ENCODE measurements at regions not wholly inside any gene's neighbourhood (a gene's known extent, or its start where the extent isn't known, plus 50 kb on each side); places are given as distances from the start of the nearest gene placed in this dataset.

DNA sequence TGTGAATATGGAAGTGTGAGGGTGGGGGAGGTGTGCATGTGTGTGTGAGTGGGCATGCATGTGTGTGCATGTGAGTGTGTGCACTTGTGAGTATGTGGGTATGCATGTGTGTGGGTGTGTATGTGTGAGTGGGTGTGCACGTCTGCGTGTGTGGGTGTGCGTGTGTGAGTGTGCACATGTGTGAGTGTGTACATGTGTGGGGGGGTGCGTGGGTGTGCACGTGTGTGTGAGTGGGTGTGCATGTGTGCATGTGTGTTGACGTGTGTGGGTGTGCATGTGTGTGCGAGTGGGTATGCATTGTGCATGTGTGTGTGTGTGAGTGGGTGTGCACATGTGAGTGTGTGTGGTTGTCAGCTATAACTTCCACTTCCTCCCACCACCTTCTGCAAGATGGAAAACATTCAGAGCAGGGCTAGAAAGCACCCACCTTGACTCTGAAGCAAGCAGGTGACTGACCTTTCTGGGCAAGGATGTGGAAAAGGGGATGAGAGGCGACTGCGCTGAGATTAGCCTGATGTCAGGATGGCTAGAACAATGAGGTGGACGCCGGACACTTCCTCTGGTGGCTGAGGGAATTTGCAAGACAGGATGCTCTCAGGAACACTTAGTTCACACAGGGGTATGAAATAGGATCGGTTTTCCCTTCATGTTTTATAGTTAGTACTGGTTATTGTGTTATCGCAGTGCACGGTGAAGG is 103.6 kb downstream of the ACKR3 start:
- DNase-seq (ENCODE audit: low read depth in 2 of 2): peak in 1 of 2 donors; percentile 69

GRCh38 chr2:236673823-236674185 is 104.2 kb downstream of the ACKR3 start:
- no peak for DNase-seq (ENCODE audit: low read depth in 2 of 2)

DNA sequence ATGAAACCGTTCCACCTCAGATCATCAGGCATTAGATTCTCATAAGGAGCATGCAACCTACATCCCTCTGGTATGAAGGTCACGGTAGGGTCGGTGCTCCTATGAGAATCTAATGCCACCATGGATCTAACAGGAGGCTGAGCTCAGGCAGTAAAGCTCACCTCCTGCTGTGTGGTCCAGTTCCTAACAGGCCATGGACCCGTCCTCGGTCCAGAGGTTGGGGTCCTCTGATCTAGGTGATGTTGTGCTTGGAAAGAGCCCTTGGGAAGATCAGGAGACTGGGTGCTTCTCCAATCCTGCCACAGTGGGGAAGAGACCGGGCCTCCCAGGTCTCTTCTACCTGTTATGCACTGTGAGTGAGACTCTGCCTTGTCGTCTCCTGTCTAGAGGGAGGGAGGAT is 104.6 kb downstream of the ACKR3 start:
- DNase-seq (ENCODE audit: low read depth in 2 of 2): no peak

- DNase-seq (ENCODE audit: low read depth in 2 of 2): no peak
Measured at GRCh38 chr2:236674646-236675045, 105.0 kb downstream of the ACKR3 start.

DNA sequence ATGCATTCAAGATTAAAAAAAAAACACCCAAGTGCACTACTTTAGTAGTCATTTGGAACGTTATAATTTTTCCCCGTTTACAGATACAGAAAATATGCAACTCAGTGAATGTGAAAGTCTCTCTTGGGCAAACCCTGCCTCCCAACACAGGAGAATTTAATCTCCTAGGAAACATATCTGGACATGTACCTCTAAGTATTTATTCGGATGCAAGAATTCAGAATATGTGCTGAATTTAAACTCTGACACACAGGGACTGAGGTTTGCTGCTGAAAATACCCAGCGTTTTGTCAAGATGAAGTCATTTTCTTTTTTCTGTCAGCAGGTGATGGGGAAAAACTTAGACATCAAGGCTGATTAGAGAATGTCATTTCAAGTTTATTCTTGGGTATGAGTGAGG is 105.4 kb downstream of the ACKR3 start:
- no peak for DNase-seq (ENCODE audit: low read depth in 2 of 2)

DNA sequence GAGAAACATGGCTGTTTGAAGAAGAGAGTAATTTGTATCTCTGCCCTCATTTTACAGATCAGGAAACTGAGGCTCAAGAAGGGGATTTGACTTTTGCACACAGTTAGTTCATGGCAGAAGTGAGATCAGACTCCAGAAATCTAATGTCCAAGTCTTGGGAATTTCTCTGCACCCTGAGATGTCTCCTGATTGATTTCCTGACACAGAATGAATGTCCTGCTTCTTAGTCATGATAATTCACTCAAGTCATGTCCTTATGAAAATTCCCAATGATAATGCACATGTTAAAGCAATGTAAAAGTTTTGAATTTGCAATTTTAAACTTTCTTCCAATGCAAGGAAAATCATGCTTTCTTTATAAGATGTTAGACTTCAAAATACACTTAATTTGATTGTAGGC is 105.9 kb downstream of the ACKR3 start:
- no peak for DNase-seq (ENCODE audit: low read depth in 2 of 2)

DNA sequence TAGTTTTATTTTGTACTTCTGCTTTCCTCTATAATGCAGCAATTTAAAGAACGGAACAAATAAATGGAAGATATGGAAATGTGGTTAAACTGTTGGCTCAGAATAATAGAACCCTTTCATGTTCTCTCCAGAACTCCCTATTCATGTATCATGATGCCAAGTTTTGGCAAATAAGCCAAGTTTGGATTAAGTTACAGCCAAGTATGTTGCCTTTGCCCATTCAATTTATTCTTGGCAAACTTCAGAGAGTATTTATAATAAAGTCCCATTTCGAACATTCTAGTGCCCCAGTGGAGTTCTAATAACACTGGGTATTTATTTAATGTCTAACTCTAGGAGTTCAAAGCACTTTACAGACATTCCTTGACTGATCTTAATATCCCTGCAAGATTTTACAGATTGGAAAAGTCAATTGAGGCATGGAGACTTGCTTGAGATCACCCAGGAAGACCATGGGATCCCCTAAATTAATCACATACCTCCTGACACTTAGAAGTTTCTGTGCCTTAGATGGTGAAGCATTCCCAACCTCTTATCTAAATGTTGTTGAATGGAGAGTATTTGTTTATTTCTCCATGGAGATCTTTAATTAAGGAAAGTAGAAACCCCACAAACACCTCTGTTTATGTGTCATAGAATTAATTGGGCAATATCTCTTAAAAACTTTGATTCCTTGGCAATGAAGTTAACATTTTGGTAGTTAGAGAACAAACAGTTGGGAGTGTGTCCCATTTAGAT is 106.7 kb downstream of the ACKR3 start:
- no peak for DNase-seq (ENCODE audit: low read depth in 2 of 2)

GRCh38 chr2:236677368-236677767 is 107.7 kb downstream of the ACKR3 start:
- no peak for DNase-seq (ENCODE audit: low read depth in 2 of 2)

- no peak for DNase-seq (ENCODE audit: low read depth in 2 of 2)
Measured at GRCh38 chr2:236678307-236678975, 108.8 kb downstream of the ACKR3 start.

DNA sequence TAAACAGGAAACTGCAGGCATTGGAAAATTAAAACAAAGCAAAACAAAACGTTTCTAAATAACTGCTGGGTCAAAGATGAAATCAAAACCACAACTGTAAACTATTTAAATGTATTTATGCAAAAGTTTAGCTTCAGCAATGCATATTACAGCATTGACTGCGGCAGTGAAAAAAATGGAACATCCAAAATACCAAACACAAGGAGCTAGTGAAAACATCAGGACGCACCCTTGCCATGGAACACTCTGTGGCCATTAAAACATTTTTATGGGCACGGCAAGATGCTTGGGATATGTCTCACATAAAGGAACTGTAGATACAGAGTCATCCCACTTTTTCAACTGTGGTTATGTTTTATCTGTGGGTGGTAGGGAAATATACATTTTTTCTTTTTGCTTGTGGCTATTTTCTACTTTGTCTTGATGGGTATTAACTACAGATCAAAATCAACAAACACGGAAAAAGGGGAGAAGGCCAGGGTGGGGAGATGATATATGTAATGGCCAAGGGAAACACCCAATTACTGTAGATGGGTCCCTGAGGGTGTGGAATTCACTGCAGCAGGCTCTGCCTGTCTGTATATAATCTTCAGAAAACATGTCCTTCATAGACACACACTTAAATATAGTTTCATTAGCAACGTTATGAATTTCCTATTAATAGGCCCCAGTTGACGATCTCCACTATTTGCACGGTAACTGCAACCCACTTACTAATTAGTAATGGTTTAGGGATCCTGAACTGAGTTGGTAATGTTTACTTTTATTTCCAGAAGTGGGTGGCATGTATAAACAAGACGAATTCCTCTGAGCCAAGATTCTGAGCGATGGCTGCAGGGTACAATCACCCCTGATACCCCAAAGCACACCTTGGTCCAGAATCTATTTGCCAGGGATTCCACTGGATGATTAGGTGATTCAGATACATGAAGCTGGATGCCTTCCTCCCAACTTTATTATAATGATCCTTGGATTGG is 110.5 kb downstream of the ACKR3 start:
- DNase-seq (ENCODE audit: low read depth in 2 of 2): no peak

- no peak for DNase-seq (ENCODE audit: low read depth in 2 of 2)
Measured at GRCh38 chr2:236682651-236683422, 113.2 kb downstream of the ACKR3 start.

- no peak for DNase-seq (ENCODE audit: low read depth in 2 of 2)
Measured at GRCh38 chr2:236684504-236685256, 115.1 kb downstream of the ACKR3 start.

- no peak for DNase-seq (ENCODE audit: low read depth in 2 of 2)
Measured at GRCh38 chr2:236685361-236685760, 115.7 kb downstream of the ACKR3 start.

- no peak for DNase-seq (ENCODE audit: low read depth in 2 of 2)
Measured at GRCh38 chr2:236685979-236686520, 116.4 kb downstream of the ACKR3 start.

DNA sequence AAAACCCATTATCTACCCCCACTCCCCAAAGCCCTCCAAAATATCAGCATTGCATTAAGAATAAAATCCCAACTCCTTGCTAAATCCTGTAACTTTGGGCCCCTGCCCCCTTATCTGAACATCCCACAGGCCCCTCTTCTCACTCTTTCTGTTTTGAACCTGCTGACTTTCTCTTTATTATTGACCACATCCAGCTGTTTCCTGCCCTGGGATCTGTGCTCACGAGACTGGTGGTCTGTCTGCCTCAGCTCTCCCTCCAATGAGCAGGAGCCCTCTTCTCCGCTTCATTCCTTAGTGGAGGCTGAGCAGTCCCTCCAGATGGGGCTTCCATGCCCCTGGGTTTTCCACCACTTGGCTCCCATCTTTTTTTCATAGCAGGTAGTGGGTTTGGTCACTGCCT is 116.9 kb downstream of the ACKR3 start:
- no peak for DNase-seq (ENCODE audit: low read depth in 2 of 2)

- DNase-seq (ENCODE audit: low read depth in 2 of 2): no peak
Measured at GRCh38 chr2:236687296-236687965, 117.8 kb downstream of the ACKR3 start.

DNA sequence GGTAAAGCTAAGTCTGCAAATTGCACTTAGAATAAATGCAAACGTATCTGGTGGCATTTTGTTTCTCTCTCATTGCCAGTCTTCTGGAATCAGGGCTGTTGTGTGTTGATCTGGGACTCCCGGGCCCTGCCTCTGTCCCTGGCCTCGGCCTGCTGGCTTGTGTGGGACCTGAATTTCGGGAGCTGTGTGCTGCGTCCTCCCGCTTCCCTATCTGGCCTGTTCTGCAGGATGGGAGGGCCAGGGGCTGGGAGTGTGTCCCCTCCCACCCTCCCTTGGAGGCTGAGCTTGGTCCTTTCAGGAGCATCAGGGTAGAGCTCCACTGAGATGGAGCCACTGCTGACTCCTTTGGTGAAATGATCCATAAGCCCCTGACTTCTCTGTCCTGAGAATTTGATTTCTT is 118.5 kb downstream of the ACKR3 start:
- no peak for DNase-seq (ENCODE audit: low read depth in 2 of 2)

GRCh38 chr2:236688563-236689392 is 119.2 kb downstream of the ACKR3 start:
- no peak for DNase-seq (ENCODE audit: low read depth in 2 of 2)

GRCh38 chr2:236689393-236689700 is 119.7 kb downstream of the ACKR3 start:
- DNase-seq (ENCODE audit: low read depth in 2 of 2): no peak

Data from dermis microvascular lymphatic vessel endothelial cell (primary cell).